HG02938 (cell line): ENCODE measurements at regions not wholly inside any gene's neighbourhood (a gene's known extent, or its start where the extent isn't known, plus 50 kb on each side); places are given as distances from the start of the nearest gene placed in this dataset.

Source experiments
- ATAC-seq: cut with Tn5 transposase; IDR thresholded peaks from one replicate; pipeline ENCODE4 v1.9.1; 2021; ENCODE audit warnings: mild to moderate bottlenecking, moderate library complexity; ENCODE audit not compliant: unreplicated experiment

- no peak for ATAC-seq
These were observed 535.2 kb downstream of the TDRD15 start for GRCh38 chr2:21658907-21659477.

DNA sequence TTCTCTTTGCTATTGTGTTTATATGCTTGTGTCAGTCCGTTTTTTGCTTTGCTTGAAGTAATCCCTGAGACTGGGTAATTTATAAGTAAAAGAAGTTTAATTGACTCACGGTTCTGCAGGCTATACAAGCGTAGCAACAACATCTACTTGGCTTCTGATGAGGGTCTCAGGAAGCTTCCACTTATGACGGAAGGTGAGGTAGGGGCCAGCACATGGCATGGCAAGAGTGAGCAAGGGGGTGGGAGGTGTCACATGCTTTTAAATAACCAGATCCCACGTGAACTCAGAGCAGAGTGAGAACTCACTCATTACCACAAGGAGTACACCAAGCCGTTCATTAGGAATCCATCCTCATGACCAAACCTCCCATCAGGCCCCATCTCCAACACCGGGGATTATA lies 540.3 kb downstream of the TDRD15 start:
- ATAC-seq, result no peak

- no peak for ATAC-seq
These were observed 543.9 kb downstream of the TDRD15 start for GRCh38 chr2:21667638-21668037.

DNA sequence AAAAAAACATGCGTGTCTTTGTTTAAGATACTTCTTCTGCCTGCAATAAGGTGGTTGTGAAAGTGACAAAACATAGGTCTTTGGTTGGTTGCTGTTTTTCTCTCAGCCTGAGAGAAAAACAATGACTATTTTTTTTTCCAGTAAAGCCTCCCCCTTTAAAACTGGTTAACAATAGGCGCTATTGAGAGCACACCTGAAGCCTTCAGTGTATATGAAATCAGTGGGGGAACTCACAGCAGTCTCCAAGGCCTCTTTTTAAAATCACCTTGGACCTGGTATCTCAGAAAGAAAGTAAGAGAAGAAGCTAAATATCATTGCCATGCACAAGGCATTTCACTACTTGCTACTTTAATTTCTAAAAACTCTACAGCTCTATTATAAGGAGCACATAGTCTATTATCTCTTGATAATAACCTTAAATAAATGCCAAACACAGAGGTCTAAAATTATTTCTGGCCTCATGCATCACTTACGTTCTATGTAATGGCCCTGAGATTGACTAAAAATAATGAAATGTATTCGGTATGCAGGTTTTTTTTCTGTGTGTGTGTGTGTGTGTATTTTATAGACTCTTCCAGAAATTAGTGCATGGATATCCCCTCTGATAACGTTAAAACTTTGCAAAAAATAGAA lies 544.4 kb downstream of the TDRD15 start:
- no peak for ATAC-seq

DNA sequence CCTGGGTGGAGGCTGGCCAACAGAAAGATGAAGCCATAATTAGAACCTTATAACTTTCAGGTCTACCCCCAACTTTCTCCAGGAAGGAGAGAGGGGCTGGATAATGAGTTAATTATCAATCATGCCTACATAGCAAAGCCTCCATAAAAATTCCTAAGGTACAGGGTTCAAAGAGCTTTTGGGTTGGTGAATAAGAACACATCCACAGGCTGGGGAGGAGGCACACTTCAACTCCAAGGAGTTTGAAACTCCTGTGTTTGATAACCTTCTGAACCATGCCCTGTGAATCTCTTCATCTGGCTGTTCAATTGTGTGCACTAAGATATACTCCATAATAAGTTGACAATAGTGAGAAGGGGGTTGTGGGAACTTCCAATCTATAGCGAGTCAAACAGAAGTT lies 552.3 kb downstream of the TDRD15 start:
- no peak for ATAC-seq

GRCh38 chr2:21676676-21677075 lies 552.9 kb downstream of the TDRD15 start:
- ATAC-seq, result no peak

GRCh38 chr2:21683838-21684237 lies 560.1 kb downstream of the TDRD15 start:
- no peak for ATAC-seq

- no peak for ATAC-seq
These were observed 563.8 kb downstream of the TDRD15 start for GRCh38 chr2:21687589-21687988.

- ATAC-seq, result no peak
These were observed 566.2 kb downstream of the TDRD15 start for GRCh38 chr2:21690005-21690404.

- no peak for ATAC-seq
These were observed 569.3 kb downstream of the TDRD15 start for GRCh38 chr2:21693081-21693480.

GRCh38 chr2:21694079-21694878 lies 570.5 kb downstream of the TDRD15 start:
- ATAC-seq, result no peak

DNA sequence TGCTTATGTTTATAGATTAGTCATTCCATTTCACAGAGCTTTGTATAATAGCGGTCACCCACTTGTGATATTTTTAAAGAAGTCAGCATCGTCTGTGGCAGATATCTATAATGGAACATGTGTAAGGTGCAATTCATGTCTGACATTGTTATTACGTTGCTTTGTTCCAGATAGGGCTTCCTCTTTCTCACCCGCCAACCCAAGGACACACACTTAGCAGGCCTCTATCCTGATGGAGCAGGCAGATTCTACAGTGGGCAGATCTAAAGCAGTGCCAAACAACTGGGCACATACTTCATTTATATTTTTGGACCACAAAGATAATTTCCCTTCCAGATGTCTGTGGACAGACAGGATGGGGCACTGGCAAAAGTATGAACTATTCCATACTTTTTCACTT lies 573.1 kb downstream of the TDRD15 start:
- ATAC-seq, result no peak

DNA sequence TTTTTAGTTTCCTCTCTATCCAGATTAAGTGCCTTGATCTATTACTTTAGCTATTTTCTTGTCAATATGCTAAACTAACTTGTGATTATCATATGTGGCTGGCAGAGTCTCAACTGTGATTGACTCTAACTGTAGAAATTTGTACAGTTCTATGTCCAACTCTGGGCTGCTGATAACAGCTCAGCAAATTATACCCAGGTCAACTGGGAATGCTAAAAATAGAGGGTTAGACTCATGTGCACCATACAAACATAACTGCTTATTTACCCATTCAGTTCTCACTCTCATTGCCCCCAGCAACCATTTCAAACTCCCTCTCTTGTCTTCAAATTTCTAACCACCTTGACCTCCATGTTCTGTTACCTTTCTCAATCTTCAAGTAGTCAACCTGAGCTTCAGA lies 576.9 kb downstream of the TDRD15 start:
- ATAC-seq, result no peak

GRCh38 chr2:21710031-21710430 lies 586.3 kb downstream of the TDRD15 start:
- no peak for ATAC-seq

GRCh38 chr2:21710496-21710895 lies 586.7 kb downstream of the TDRD15 start:
- no peak for ATAC-seq

- ATAC-seq, result no peak
These were observed 592.1 kb downstream of the TDRD15 start for GRCh38 chr2:21715887-21716286.

DNA sequence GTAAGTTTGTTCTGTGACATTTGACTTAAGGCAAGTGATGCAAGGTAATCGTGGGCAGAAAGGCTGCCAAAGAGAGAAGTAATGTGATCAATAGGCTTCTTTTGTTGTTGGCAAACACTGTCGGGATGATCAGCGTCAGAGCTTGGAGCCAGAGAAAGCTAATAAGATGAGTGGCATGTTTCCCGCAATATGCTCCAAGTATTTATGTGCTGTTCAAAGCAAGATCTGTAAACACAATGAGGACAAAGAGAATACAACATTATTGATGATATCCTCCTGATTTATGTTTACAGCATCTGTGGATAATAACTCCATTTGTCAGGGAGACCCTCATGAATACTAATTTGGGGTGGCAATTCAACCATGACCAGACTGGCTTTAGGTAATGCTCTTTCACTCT lies 603.3 kb downstream of the TDRD15 start:
- ATAC-seq, result no peak

DNA sequence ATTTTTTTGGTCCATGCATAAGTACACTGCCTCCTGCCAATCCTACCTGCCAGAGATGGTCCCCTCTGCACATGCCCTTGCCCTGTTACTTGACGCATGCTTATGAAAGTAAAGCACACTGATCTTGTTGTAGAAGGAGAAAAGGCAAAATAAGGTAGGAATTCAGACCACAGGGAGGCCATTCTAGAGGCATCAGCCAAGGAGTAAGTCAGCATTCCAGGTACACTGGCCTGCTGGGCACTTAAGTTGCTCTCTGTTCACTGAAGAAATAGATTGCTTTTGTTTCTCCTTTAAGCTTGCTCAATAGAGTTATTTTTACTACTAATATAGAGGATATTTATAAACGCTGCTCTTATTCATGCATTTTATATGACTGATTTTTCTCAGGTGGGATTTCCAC lies 604.4 kb downstream of the TDRD15 start:
- ATAC-seq, result no peak

DNA sequence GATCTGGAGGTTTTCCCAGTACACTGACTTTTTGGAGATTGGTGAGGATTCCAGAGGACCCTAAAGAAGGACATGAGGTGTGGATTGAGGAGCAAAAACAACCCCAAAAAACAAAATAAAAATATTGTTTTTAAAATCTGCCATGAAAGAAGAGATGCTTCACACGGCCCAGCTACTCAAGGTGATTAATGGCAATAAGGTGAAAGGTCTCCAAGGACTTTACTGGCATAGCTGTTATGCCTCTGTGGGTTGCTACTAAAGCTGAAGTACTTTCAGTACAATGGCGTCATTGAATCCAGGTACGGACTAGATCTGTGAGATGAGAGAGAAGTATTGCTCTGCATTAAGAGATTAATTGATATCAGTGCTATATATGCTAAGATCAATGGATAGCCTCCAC lies 606.4 kb downstream of the TDRD15 start:
- ATAC-seq, result no peak

DNA sequence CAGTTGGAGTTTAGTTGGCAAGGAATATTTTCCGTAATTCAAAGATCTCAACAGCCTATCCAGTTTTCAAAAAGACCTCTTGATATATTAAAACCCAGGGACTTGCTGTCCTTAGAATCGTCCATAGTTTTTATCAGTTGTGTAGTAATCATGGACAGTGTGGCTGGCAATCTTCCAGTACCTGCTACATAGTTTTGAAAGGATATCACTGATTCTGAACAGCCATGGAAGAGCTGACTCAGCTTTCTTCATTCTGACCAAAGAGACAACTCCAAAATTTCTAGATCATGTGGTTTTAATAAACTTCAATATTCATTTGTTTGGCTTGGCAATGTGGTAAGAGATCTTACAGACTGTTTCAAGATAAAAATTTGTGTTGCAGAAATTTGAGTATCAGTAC lies 616.7 kb downstream of the TDRD15 start:
- no peak for ATAC-seq

DNA sequence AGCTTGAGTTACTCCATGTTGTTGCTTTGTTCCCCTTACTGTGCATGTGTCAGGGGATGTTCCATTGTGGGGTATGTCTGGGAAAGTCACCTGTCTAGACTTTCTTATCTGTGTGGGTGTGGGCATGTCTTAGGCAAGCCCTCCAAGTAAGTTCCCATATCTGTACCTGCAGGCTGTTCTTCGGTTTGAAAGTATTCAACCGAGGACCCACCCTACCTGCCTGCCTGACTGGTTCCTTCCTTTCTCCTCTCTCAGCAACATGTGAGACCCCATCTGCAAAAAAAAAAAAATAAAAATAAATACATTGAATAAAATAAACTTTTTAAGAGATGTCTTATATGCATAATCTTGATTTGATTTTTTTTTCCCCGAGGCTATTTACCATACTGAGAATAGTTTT lies 622.7 kb downstream of the TDRD15 start:
- ATAC-seq, result no peak

DNA sequence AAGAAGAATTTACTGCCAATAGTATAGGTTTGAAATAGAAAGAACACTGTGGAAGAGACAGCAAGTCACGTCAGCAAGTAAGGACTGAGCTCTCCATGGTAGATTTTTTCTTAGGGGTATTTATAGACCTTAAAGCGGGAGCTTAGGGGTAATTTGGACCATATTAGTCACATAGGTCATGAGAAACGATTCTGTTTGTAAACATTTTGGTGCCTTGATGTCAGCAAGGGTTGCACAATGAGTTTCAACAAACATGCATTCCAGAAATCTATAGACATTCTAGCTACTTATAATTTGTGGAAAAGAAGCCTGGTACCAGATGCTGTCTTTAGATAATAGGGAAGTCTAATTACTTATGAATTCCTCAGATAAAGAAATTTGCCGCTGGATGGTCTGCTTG lies 624.7 kb downstream of the TDRD15 start:
- no peak for ATAC-seq
